GM20000 (cell line): ENCODE measurements at regions not wholly inside any gene's neighbourhood (a gene's known extent, or its start where the extent isn't known, plus 50 kb on each side); places are given as distances from the start of the nearest gene placed in this dataset.

Experiments used
- DNase-seq: peaks from one replicate; pipeline ENCODE4 v3.0.0; 2012; ENCODE audit warnings: low spot score
- CTCF ChIP-seq: IDR thresholded peaks from 2 replicates; pipeline ENCODE4 v1.5.1; 2012; ENCODE audit warnings: mild to moderate bottlenecking, control low read depth; ENCODE audit errors: extremely low read depth, missing control alignments

GRCh38 chr6:48826152-48826515 lies 636.9 kb downstream of the MMUT start:
- no peak for DNase-seq
- TF ChIP-seq CTCF = no peak

GRCh38 chr6:48825501-48826151 lies 637.4 kb downstream of the MMUT start:
- no peak for TF ChIP-seq CTCF
- DNase-seq = no peak

- no peak for DNase-seq
- TF ChIP-seq CTCF = no peak
These were observed 645.0 kb downstream of the MMUT start for GRCh38 chr6:48818052-48818412.

- no peak for DNase-seq
- no peak for TF ChIP-seq CTCF
These were observed 645.6 kb downstream of the MMUT start for GRCh38 chr6:48817333-48818051.

GRCh38 chr6:48814957-48815356 lies 648.1 kb downstream of the MMUT start:
- no peak for DNase-seq
- no peak for TF ChIP-seq CTCF

GRCh38 chr6:48813836-48814235 lies 649.2 kb downstream of the MMUT start:
- TF ChIP-seq CTCF = no peak
- DNase-seq = no peak

- no peak for TF ChIP-seq CTCF
- DNase-seq = no peak
These were observed 653.4 kb downstream of the MMUT start for GRCh38 chr6:48809700-48810099.
